ENCODE measurements at regions not wholly inside any gene's neighbourhood (a gene's known extent, or its start where the extent isn't known, plus 50 kb on each side); places are given as distances from the start of the nearest gene placed in this dataset.

GRCh38 chr18:67875944-67876343 is 359.4 kb upstream of the DSEL start:
- TF ChIP-seq POLR2A (IDR thresholded peaks at IDR 0.05; ENCODE audit: low read depth, low read length) (no peak), POU2F2 (IDR thresholded peaks at IDR 0.05; ENCODE audit: low read depth, low read length) (no peak), POLR2AphosphoS5 (IDR thresholded peaks at IDR 0.05; ENCODE audit: low read depth, low read length) (no peak), TAF1 (IDR thresholded peaks at IDR 0.05; ENCODE audit: low read depth, low read length) (no peak), PAX5 (IDR thresholded peaks at IDR 0.05; ENCODE audit: insufficient read depth, low read length, severe bottlenecking) (no peak), SPI1 (IDR thresholded peaks at IDR 0.05; ENCODE audit: low read depth, low read length) (no peak)
- no peak for DNase-seq (ENCODE audit: insufficient read length, low spot score)
- FAIRE-seq: no peak

DNA sequence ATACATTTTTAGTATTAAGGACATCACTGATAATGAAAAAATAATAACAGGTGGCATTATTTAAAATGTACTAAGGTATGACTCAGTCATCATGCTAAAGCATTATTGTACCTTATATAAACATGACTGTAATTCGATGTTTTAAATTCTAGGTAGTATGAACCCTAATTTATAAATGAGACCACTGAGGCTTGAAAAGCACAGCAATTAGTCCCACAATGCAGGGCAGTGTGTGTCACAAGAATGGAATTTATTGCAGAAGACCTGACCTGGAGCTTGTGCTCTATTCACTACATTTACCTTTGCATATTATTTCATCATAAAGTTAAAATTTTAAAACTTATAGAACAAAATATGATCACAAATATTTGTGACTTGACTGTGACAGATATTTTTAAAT is 358.5 kb upstream of the DSEL start:
- FAIRE-seq (no peak), DNase-seq (ENCODE audit: insufficient read length, low spot score) (no peak)
- TF ChIP-seq TAF1 (IDR thresholded peaks at IDR 0.05; ENCODE audit: low read depth, low read length): no peak
- TF ChIP-seq POLR2AphosphoS5 (IDR thresholded peaks at IDR 0.05; ENCODE audit: low read depth, low read length): no peak
- TF ChIP-seq SPI1 (IDR thresholded peaks at IDR 0.05; ENCODE audit: low read depth, low read length): no peak
- no peak for TF ChIP-seq POU2F2 (IDR thresholded peaks at IDR 0.05; ENCODE audit: low read depth, low read length)
- TF ChIP-seq PAX5 (IDR thresholded peaks at IDR 0.05; ENCODE audit: insufficient read depth, low read length, severe bottlenecking): no peak
- TF ChIP-seq POLR2A (IDR thresholded peaks at IDR 0.05; ENCODE audit: low read depth, low read length): no peak

GRCh38 chr18:67865400-67865799 is 348.9 kb upstream of the DSEL start:
- TF ChIP-seq PAX5 (IDR thresholded peaks at IDR 0.05; ENCODE audit: insufficient read depth, low read length, severe bottlenecking) (no peak), POLR2AphosphoS5 (IDR thresholded peaks at IDR 0.05; ENCODE audit: low read depth, low read length) (no peak), SPI1 (IDR thresholded peaks at IDR 0.05; ENCODE audit: low read depth, low read length) (no peak), POU2F2 (IDR thresholded peaks at IDR 0.05; ENCODE audit: low read depth, low read length) (no peak), POLR2A (IDR thresholded peaks at IDR 0.05; ENCODE audit: low read depth, low read length) (no peak), TAF1 (IDR thresholded peaks at IDR 0.05; ENCODE audit: low read depth, low read length) (no peak)
- DNase-seq (ENCODE audit: insufficient read length, low spot score): no peak
- no peak for FAIRE-seq

- no peak for FAIRE-seq
- TF ChIP-seq POLR2AphosphoS5 (IDR thresholded peaks at IDR 0.05; ENCODE audit: low read depth, low read length): no peak
- no peak for TF ChIP-seq POLR2A (IDR thresholded peaks at IDR 0.05; ENCODE audit: low read depth, low read length)
- no peak for TF ChIP-seq SPI1 (IDR thresholded peaks at IDR 0.05; ENCODE audit: low read depth, low read length)
- TF ChIP-seq POU2F2 (IDR thresholded peaks at IDR 0.05; ENCODE audit: low read depth, low read length): no peak
- TF ChIP-seq PAX5 (IDR thresholded peaks at IDR 0.05; ENCODE audit: insufficient read depth, low read length, severe bottlenecking): no peak
- no peak for TF ChIP-seq TAF1 (IDR thresholded peaks at IDR 0.05; ENCODE audit: low read depth, low read length)
- no peak for DNase-seq (ENCODE audit: insufficient read length, low spot score)
These were observed 348.3 kb upstream of the DSEL start for GRCh38 chr18:67864677-67865340.

DNA sequence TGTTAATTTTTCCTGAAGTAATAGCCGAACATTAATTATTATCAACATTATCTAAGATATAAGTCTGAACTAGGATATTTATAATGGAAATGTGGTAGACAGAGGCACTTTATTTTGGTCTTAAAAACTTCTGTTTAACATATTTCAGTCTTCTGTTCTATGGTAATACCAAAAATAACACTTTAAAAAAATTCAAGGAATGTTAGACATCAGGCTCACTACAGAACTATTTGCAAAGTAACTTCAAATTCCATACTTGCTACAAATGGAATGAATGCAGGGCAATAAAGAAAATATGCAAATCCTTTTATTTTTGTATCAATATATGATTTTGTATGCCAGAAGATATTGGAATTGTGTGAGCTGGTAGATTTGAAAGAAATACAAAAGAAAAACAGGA is 345.5 kb upstream of the DSEL start:
- DNase-seq (ENCODE audit: insufficient read length, low spot score) (no peak), FAIRE-seq (no peak)
- TF ChIP-seq POLR2A (IDR thresholded peaks at IDR 0.05; ENCODE audit: low read depth, low read length) (no peak), POLR2AphosphoS5 (IDR thresholded peaks at IDR 0.05; ENCODE audit: low read depth, low read length) (no peak), POU2F2 (IDR thresholded peaks at IDR 0.05; ENCODE audit: low read depth, low read length) (no peak), TAF1 (IDR thresholded peaks at IDR 0.05; ENCODE audit: low read depth, low read length) (no peak), PAX5 (IDR thresholded peaks at IDR 0.05; ENCODE audit: insufficient read depth, low read length, severe bottlenecking) (no peak), SPI1 (IDR thresholded peaks at IDR 0.05; ENCODE audit: low read depth, low read length) (no peak)

DNA sequence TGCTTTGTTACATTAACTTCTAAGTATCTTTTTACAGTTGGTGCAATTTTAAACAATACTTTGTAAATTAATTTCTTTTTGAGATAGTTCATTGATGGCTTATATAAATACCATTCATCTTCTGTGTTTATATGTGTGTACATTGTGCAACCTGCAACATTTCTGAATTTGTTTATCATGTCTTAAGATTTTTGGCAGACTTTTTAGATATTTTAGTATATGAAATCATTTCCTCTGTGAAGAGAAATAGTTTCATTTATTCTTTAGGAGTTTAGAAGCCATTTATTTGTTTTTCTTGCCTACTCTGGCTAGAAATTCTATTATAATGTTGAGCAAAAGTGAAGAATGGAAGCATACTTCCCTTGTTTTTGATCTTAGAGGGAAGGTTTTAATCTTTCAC is 337.8 kb upstream of the DSEL start:
- TF ChIP-seq POU2F2 (IDR thresholded peaks at IDR 0.05; ENCODE audit: low read depth, low read length) (no peak), TAF1 (IDR thresholded peaks at IDR 0.05; ENCODE audit: low read depth, low read length) (no peak), PAX5 (IDR thresholded peaks at IDR 0.05; ENCODE audit: insufficient read depth, low read length, severe bottlenecking) (no peak), POLR2AphosphoS5 (IDR thresholded peaks at IDR 0.05; ENCODE audit: low read depth, low read length) (no peak), SPI1 (IDR thresholded peaks at IDR 0.05; ENCODE audit: low read depth, low read length) (no peak), POLR2A (IDR thresholded peaks at IDR 0.05; ENCODE audit: low read depth, low read length) (no peak)
- FAIRE-seq (no peak), DNase-seq (ENCODE audit: insufficient read length, low spot score) (no peak)

- no peak for DNase-seq (ENCODE audit: insufficient read length, low spot score)
These were observed 330.0 kb upstream of the DSEL start for GRCh38 chr18:67846422-67847098.

GRCh38 chr18:67845035-67845434 is 328.5 kb upstream of the DSEL start:
- TF ChIP-seq PAX5 (IDR thresholded peaks at IDR 0.05; ENCODE audit: insufficient read depth, low read length, severe bottlenecking) (no peak), POLR2A (IDR thresholded peaks at IDR 0.05; ENCODE audit: low read depth, low read length) (no peak), TAF1 (IDR thresholded peaks at IDR 0.05; ENCODE audit: low read depth, low read length) (no peak)
- FAIRE-seq (no peak), DNase-seq (ENCODE audit: insufficient read length, low spot score) (no peak)

More at GRCh38 chr18:67846422-67847098, 330.0 kb upstream of the DSEL start:
- TF ChIP-seq POLR2AphosphoS5 (IDR thresholded peaks at IDR 0.05; ENCODE audit: low read depth, low read length) (no peak), POLR2A (IDR thresholded peaks at IDR 0.05; ENCODE audit: low read depth, low read length) (no peak), PAX5 (IDR thresholded peaks at IDR 0.05; ENCODE audit: insufficient read depth, low read length, severe bottlenecking) (no peak), POU2F2 (IDR thresholded peaks at IDR 0.05; ENCODE audit: low read depth, low read length) (no peak), SPI1 (IDR thresholded peaks at IDR 0.05; ENCODE audit: low read depth, low read length) (no peak), TAF1 (IDR thresholded peaks at IDR 0.05; ENCODE audit: low read depth, low read length) (no peak)
- FAIRE-seq: no peak

DNA sequence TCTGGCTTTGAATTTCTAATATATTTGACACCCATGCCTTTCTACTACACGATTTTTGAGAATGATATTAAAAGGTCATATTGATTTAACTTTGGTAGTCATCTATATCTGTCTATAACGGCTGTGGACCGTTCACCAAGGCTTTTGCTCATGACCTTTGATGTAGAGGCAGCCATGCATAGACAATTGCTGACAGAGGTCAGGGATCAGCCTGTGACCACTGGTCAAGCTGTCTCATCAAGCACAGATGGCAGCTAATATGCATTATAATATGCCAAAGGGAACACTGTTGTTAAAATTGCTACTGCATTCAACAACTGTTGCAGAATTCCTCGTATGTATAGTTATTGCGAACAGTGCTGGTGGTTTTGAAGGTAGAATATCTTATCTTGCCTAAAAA is 323.9 kb upstream of the DSEL start:
- DNase-seq (ENCODE audit: insufficient read length, low spot score): no peak
- FAIRE-seq: no peak
- TF ChIP-seq TAF1 (IDR thresholded peaks at IDR 0.05; ENCODE audit: low read depth, low read length) (no peak), SPI1 (IDR thresholded peaks at IDR 0.05; ENCODE audit: low read depth, low read length) (no peak), POLR2AphosphoS5 (IDR thresholded peaks at IDR 0.05; ENCODE audit: low read depth, low read length) (no peak), POU2F2 (IDR thresholded peaks at IDR 0.05; ENCODE audit: low read depth, low read length) (no peak), PAX5 (IDR thresholded peaks at IDR 0.05; ENCODE audit: insufficient read depth, low read length, severe bottlenecking) (no peak), POLR2A (IDR thresholded peaks at IDR 0.05; ENCODE audit: low read depth, low read length) (no peak)

Measured in GM12891 (cell line).